GM12878 (cell line): ENCODE measurements at regions not wholly inside any gene's neighbourhood (a gene's known extent, or its start where the extent isn't known, plus 50 kb on each side); places are given as distances from the start of the nearest gene placed in this dataset.

Experiments used
- ATAC-seq: fragments of 200-7000 bp; cut with Tn5 transposase; 3 replicates; pipeline ENCODE4 v1.9.1; 2020; ENCODE audit warnings: mild to moderate bottlenecking, moderate library complexity
- BruUV-seq: library from RNA; stranded (reverse); fragments of 400-500 nt; replicated peaks from 2 replicates; lab custom pipeline; 2021; lab: Mats Ljungman, UMichigan
- CTCF ChIA-PET: fragments of 300-600 bp; sonication (Branson Sonifier 250); formaldehyde crosslinking; extraction: SDS; loops from one replicate; lab custom pipeline; 2021; ENCODE audit warnings: inconsistent platforms; lab: Yijun Ruan, JAX
- POLR2A ChIA-PET: fragments of 350-600 bp; formaldehyde crosslinking; extraction: SDS; loops from one replicate; lab custom pipeline; 2021; ENCODE audit warnings: inconsistent platforms; lab: Charles Lee
- RAD21 ChIA-PET: fragments of 300-600 bp; sonication (Branson Sonifier 250); formaldehyde crosslinking; loops from one replicate; lab custom pipeline; 2023; ENCODE audit warnings: antibody characterized with exemption; ENCODE audit not compliant: unreplicated experiment; lab: Charles Lee
- SMC1A ChIA-PET: fragments of 300-600 bp; sonication (Branson Sonifier 250); formaldehyde crosslinking; loops from one replicate; lab custom pipeline; 2023; ENCODE audit not compliant: unreplicated experiment, uncharacterized antibody; lab: Charles Lee
- DNase-seq: peaks from one replicate; pipeline ENCODE4 v3.0.0-alpha.2; 2011; ENCODE audit warnings: low read depth, low spot score
- FAIRE-seq: peaks from 3 replicates; lab custom pipeline; 2011; peaks lifted over from hg19 to GRCh38; lab: Jason Lieb, UNC
- H2AFZ ChIP-seq: 2 replicates; pipeline ENCODE4 v1.6.0; 2011; ENCODE audit warnings: low read depth, low read length, control low read depth; ENCODE audit not compliant: control insufficient read depth
- H3K27ac ChIP-seq: 2 replicates; pipeline ENCODE4 v1.5.1; 2011; ENCODE audit warnings: control low read depth; ENCODE audit not compliant: control insufficient read depth, insufficient read depth
- H3K27me3 ChIP-seq, 2 experiments: replicated peaks in 1 of 2; 2 replicates each; pipeline versions ENCODE4 v1.6.0 to v1.6.1; 2011; ENCODE audit warnings: low read length in 1 of 2; ENCODE audit not compliant: control insufficient read depth in 2 of 2, insufficient read depth in 2 of 2
- H3K36me3 ChIP-seq, 2 experiments: 2 replicates each; pipeline ENCODE4 v1.5.1; 2011; ENCODE audit warnings: low read length in 1 of 2; ENCODE audit not compliant: control insufficient read depth in 2 of 2, insufficient read depth in 2 of 2
- H3K4me1 ChIP-seq: 2 replicates; pipeline ENCODE4 v1.6.1; 2011; ENCODE audit warnings: mild to moderate bottlenecking, low read length, moderate library complexity, mixed read lengths; ENCODE audit not compliant: control insufficient read depth, insufficient read depth
- H3K4me2 ChIP-seq: 2 replicates; pipeline ENCODE4 v1.6.0; 2011; ENCODE audit warnings: control low read depth; ENCODE audit not compliant: control insufficient read depth, insufficient read depth
- H3K4me3 ChIP-seq: fragments of 200-600 bp; sonication (generic); 2 replicates; pipeline ENCODE4 v1.5.1; 2016
- H3K79me2 ChIP-seq: 2 replicates; pipeline ENCODE4 v1.6.0; 2011; ENCODE audit warnings: low read length; ENCODE audit not compliant: control insufficient read depth, insufficient read depth
- H3K9ac ChIP-seq: 2 replicates; pipeline ENCODE4 v1.8.0; 2011; ENCODE audit warnings: low read length, control low read depth, mixed read lengths; ENCODE audit not compliant: control insufficient read depth, insufficient read depth
- H3K9me3 ChIP-seq: replicated peaks from 3 replicates; pipeline ENCODE4 v1.5.1; 2011; ENCODE audit warnings: mild to moderate bottlenecking, low read length; ENCODE audit not compliant: control insufficient read depth, insufficient read depth
- H4K20me1 ChIP-seq: 2 replicates; pipeline ENCODE4 v1.6.0; 2011; ENCODE audit not compliant: control insufficient read depth, insufficient read depth
- CHD1 ChIP-seq: IDR thresholded peaks from 2 replicates; pipeline ENCODE4 v1.6.1; 2012; ENCODE audit warnings: low read depth, low read length, improper control_type of control experiment
- CREM ChIP-seq: IDR thresholded peaks from 2 replicates; pipeline ENCODE4 v1.6.1; 2014; ENCODE audit warnings: antibody characterized with exemption, low read depth
- FOS ChIP-seq: IDR thresholded peaks from 3 replicates; pipeline ENCODE4 v1.6.1; 2011; ENCODE audit warnings: borderline replicate concordance; ENCODE audit not compliant: insufficient read length; ENCODE audit errors: extremely low read depth
- FOXM1 ChIP-seq: IDR thresholded peaks from 2 replicates; pipeline ENCODE4 v1.6.1; 2012; ENCODE audit warnings: low read depth, mild to moderate bottlenecking, inconsistent platforms, low read length, moderate library complexity
- IRF4 ChIP-seq: IDR thresholded peaks from 2 replicates; pipeline ENCODE4 v1.6.1; 2011; ENCODE audit warnings: low read depth, low read length
- MTA2 ChIP-seq: fragments of 450-650 bp; IDR thresholded peaks from 2 replicates; pipeline ENCODE4 v1.6.1; 2016; ENCODE audit warnings: low read depth, mild to moderate bottlenecking, moderate library complexity
- NFXL1 ChIP-seq: fragments of 450-650 bp; IDR thresholded peaks from 2 replicates; pipeline ENCODE4 v1.6.1; 2017; ENCODE audit warnings: antibody characterized with exemption, mild to moderate bottlenecking, borderline replicate concordance
- PAX8 ChIP-seq: fragments of 450-650 bp; IDR thresholded peaks from 2 replicates; pipeline ENCODE4 v1.6.1; 2017; ENCODE audit warnings: mild to moderate bottlenecking, moderate library complexity
- POU2F2 ChIP-seq: IDR thresholded peaks from 3 replicates; pipeline ENCODE4 v1.6.1; 2011; ENCODE audit warnings: low read depth, mild to moderate bottlenecking, low read length, borderline replicate concordance
- RAD21 ChIP-seq: IDR thresholded peaks from 2 replicates; pipeline ENCODE4 v1.6.1; 2011; ENCODE audit warnings: mild to moderate bottlenecking, low read depth, low read length, moderate library complexity; ENCODE audit not compliant: insufficient read depth
- SP1 ChIP-seq: IDR thresholded peaks from one replicate; pipeline ENCODE4 v1.6.1; 2011; ENCODE audit warnings: low read depth, low read length
- SREBF1 ChIP-seq: IDR thresholded peaks from 2 replicates; pipeline ENCODE4 v1.6.1; 2012; ENCODE audit warnings: mild to moderate bottlenecking, low read length
- TCF12 ChIP-seq: IDR thresholded peaks from 2 replicates; pipeline ENCODE4 v1.6.1; 2011; ENCODE audit warnings: low read depth, mild to moderate bottlenecking, low read length
- ZBED1 ChIP-seq: IDR thresholded peaks from 2 replicates; pipeline ENCODE4 v1.6.1; 2016; ENCODE audit warnings: borderline replicate concordance
- ZBTB11 ChIP-seq: fragments of 450-650 bp; formaldehyde crosslinking; IDR thresholded peaks from 2 replicates; pipeline ENCODE4 v1.5.0; 2022; ENCODE audit warnings: mild to moderate bottlenecking, missing genetic modification characterization
- ZNF207 ChIP-seq: fragments of 450-650 bp; IDR thresholded peaks from 2 replicates; pipeline ENCODE4 v1.6.1; 2014; ENCODE audit warnings: antibody characterized with exemption, mild to moderate bottlenecking, borderline replicate concordance
- ZNF384 ChIP-seq: IDR thresholded peaks from 2 replicates; pipeline ENCODE4 v1.6.1; 2012; ENCODE audit warnings: low read depth, mild to moderate bottlenecking, low read length, improper control_type of control experiment, borderline replicate concordance
- ZZZ3 ChIP-seq: IDR thresholded peaks from 2 replicates; pipeline ENCODE4 v1.6.1; 2011; ENCODE audit warnings: low read depth; ENCODE audit not compliant: control insufficient read depth, insufficient read length
- WGBS: methylation state at CpG from one replicate; pipeline ENCODE4 v1.1.6; 2016; ENCODE audit warnings: low lambda C conversion rate; ENCODE audit not compliant: insufficient replicate concordance, insufficient coverage; ENCODE audit errors: missing lambda C conversion rate; 5-methylcytosine and 5-hydroxymethylcytosine counted together
- in situ Hi-C: fragments of 300-500 bp; cut with MboI; formaldehyde crosslinking; loops from 9 replicates; pipeline ENCODE4 v1.14.3; 2018; ENCODE audit warnings: mixed read lengths
- intact Hi-C: fragments of 100-400 bp; cut with micrococcal nuclease; formaldehyde crosslinking; loops from one replicate; pipeline ENCODE4 v1.14.2; 2022; ENCODE audit not compliant: unreplicated experiment
- TF ChIP-seq, protein P1 (sequence below): fragments of 450-650 bp; IDR thresholded peaks from 2 replicates; pipeline ENCODE4 v1.6.1; 2018; ENCODE audit warnings: borderline replicate concordance, mild to moderate bottlenecking; ENCODE audit not compliant: partially characterized antibody

- no peak overlapping the region for H3K4me2 ChIP-seq
- no peaks in the 10 kb centered on the region for H3K36me3 ChIP-seq
- POLR2A ChIA-PET, result no interaction called here
- in situ Hi-C loops, result no loop called here
- intact Hi-C loops, result no loop called here
- RAD21 ChIA-PET, result no interaction called here
- H3K4me3 ChIP-seq, result no peak overlapping the region
- H3K9me3 ChIP-seq, result no peaks in the 10 kb centered on the region
- no peaks in the 10 kb centered on the region; a peak in 1 of 4 replicates for H3K27me3 ChIP-seq
- ATAC-seq (no peak), FAIRE-seq (no peak), DNase-seq (no peak)
- SMC1A ChIA-PET, result no interaction called here
- H3K79me2 ChIP-seq, result no peaks in the 10 kb centered on the region
- CTCF ChIA-PET, result interaction anchor here (1.2 kb wide), 1 partner anchor 15 kb away, joined by 4 read pairs; no protein-coding TSS in a partner anchor
- WGBS, result 45% methylated on average over 3 of the region's 3 CpGs
- H3K27ac ChIP-seq, result no peak overlapping the region
- H3K9ac ChIP-seq, result no peak overlapping the region
- no peak overlapping the region for H2AFZ ChIP-seq
- no peaks in the 10 kb centered on the region for H3K4me1 ChIP-seq
- no peaks in the 10 kb centered on the region for H4K20me1 ChIP-seq
- no TSS peak for BruUV-seq
- no peak for TF ChIP-seq RAD21
- TF ChIP-seq, protein P1, sequence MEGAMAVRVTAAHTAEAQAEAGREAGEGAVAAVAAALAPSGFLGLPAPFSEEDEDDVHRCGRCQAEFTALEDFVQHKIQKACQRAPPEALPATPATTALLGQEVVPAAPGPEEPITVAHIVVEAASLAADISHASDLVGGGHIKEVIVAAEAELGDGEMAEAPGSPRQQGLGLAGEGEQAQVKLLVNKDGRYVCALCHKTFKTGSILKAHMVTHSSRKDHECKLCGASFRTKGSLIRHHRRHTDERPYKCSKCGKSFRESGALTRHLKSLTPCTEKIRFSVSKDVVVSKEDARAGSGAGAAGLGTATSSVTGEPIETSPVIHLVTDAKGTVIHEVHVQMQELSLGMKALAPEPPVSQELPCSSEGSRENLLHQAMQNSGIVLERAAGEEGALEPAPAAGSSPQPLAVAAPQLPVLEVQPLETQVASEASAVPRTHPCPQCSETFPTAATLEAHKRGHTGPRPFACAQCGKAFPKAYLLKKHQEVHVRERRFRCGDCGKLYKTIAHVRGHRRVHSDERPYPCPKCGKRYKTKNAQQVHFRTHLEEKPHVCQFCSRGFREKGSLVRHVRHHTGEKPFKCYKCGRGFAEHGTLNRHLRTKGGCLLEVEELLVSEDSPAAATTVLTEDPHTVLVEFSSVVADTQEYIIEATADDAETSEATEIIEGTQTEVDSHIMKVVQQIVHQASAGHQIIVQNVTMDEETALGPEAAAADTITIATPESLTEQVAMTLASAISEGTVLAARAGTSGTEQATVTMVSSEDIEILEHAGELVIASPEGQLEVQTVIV, result no peak
- no peak for TF ChIP-seq CHD1
- no peak for TF ChIP-seq ZBTB11 (CRISPR knock-in tag)
- TF ChIP-seq FOXM1, result no peak
- TF ChIP-seq IRF4, result no peak
- no peak for TF ChIP-seq MTA2
- TF ChIP-seq TCF12, result no peak
- TF ChIP-seq POU2F2, result no peak
- TF ChIP-seq ZZZ3, result no peak
- no peak for TF ChIP-seq FOS
- TF ChIP-seq SREBF1, result no peak
- no peak for TF ChIP-seq SP1
- TF ChIP-seq ZNF207, result no peak
- no peak for TF ChIP-seq PAX8
- no peak for TF ChIP-seq ZNF384
- no peak for TF ChIP-seq NFXL1
- TF ChIP-seq CREM, result no peak
- no peak for TF ChIP-seq ZBED1
Measured at GRCh38 chr16:17666293-17666692, 195.5 kb upstream of the XYLT1 start.
